ENCODE measurements at regions not wholly inside any gene's neighbourhood (a gene's known extent, or its start where the extent isn't known, plus 50 kb on each side); places are given as distances from the start of the nearest gene placed in this dataset.

GRCh38 chr11:119892311-119892808 is 163.4 kb upstream of the NECTIN1 start:
- H3K27ac ChIP-seq, result no peak overlapping the region
- DNase-seq (ENCODE audit: low read depth, low spot score), result no peak

GRCh38 chr11:119891055-119891768 is 162.2 kb upstream of the NECTIN1 start:
- no peak overlapping the region for H3K27ac ChIP-seq
- no peak for DNase-seq (ENCODE audit: low read depth, low spot score)

GRCh38 chr11:119890466-119890865 is 161.5 kb upstream of the NECTIN1 start:
- H3K27ac ChIP-seq, result no peak overlapping the region
- no peak for DNase-seq (ENCODE audit: low read depth, low spot score)

- no peak overlapping the region for H3K27ac ChIP-seq
These were observed 160.8 kb upstream of the NECTIN1 start for GRCh38 chr11:119889728-119890280.

GRCh38 chr11:119889111-119889510 is 160.1 kb upstream of the NECTIN1 start:
- H3K27ac ChIP-seq, result no peak overlapping the region

More at GRCh38 chr11:119889728-119890280, 160.8 kb upstream of the NECTIN1 start:
- no peak for DNase-seq (ENCODE audit: low read depth, low spot score)

GRCh38 chr11:119888119-119888518 is 159.1 kb upstream of the NECTIN1 start:
- no peak for DNase-seq (ENCODE audit: low read depth, low spot score)

More at GRCh38 chr11:119889111-119889510, 160.1 kb upstream of the NECTIN1 start:
- DNase-seq (ENCODE audit: low read depth, low spot score), result no peak

GRCh38 chr11:119886667-119887230 is 157.7 kb upstream of the NECTIN1 start:
- no peak overlapping the region for H3K27ac ChIP-seq
- no peak for DNase-seq (ENCODE audit: low read depth, low spot score)

More at GRCh38 chr11:119888119-119888518, 159.1 kb upstream of the NECTIN1 start:
- no peak overlapping the region for H3K27ac ChIP-seq

- H3K27ac ChIP-seq, result no peak overlapping the region
- no peak for DNase-seq (ENCODE audit: low read depth, low spot score)
These were observed 157.0 kb upstream of the NECTIN1 start for GRCh38 chr11:119885861-119886567.

- no peak for DNase-seq (ENCODE audit: low read depth, low spot score)
These were observed 156.1 kb upstream of the NECTIN1 start for GRCh38 chr11:119885067-119885466.

GRCh38 chr11:119882316-119882715 is 153.3 kb upstream of the NECTIN1 start:
- no peak overlapping the region for H3K27ac ChIP-seq
- no peak for DNase-seq (ENCODE audit: low read depth, low spot score)

More at GRCh38 chr11:119885067-119885466, 156.1 kb upstream of the NECTIN1 start:
- H3K27ac ChIP-seq, result no peak overlapping the region

GRCh38 chr11:119880873-119881272 is 151.9 kb upstream of the NECTIN1 start:
- DNase-seq (ENCODE audit: low read depth, low spot score), result no peak

GRCh38 chr11:119880143-119880542 is 151.1 kb upstream of the NECTIN1 start:
- DNase-seq (ENCODE audit: low read depth, low spot score), result no peak
- no peak overlapping the region for H3K27ac ChIP-seq

More at GRCh38 chr11:119880873-119881272, 151.9 kb upstream of the NECTIN1 start:
- H3K27ac ChIP-seq, result no peak overlapping the region

GRCh38 chr11:119878990-119879389 is 150.0 kb upstream of the NECTIN1 start:
- H3K27ac ChIP-seq, result no peak overlapping the region
- DNase-seq (ENCODE audit: low read depth, low spot score), result no peak

GRCh38 chr11:119876841-119877240 is 147.8 kb upstream of the NECTIN1 start:
- no peak overlapping the region for H3K27ac ChIP-seq
- DNase-seq (ENCODE audit: low read depth, low spot score), result no peak

GRCh38 chr11:119875841-119876600 is 147.0 kb upstream of the NECTIN1 start:
- DNase-seq (ENCODE audit: low read depth, low spot score), result no peak
- no peak overlapping the region for H3K27ac ChIP-seq

- no peak for DNase-seq (ENCODE audit: low read depth, low spot score)
- no peak overlapping the region for H3K27ac ChIP-seq
These were observed 145.7 kb upstream of the NECTIN1 start for GRCh38 chr11:119874660-119875238.

GRCh38 chr11:119873761-119874421 is 144.9 kb upstream of the NECTIN1 start:
- no peak overlapping the region for H3K27ac ChIP-seq
- no peak for DNase-seq (ENCODE audit: low read depth, low spot score)

GRCh38 chr11:119872611-119873310 is 143.8 kb upstream of the NECTIN1 start:
- no peak overlapping the region for H3K27ac ChIP-seq
- no peak for DNase-seq (ENCODE audit: low read depth, low spot score)

Measured in epithelial cell of prostate (primary cell).